Body of pancreas (tissue), 4 donors: ENCODE measurements at regions not wholly inside any gene's neighbourhood (a gene's known extent, or its start where the extent isn't known, plus 50 kb on each side); places are given as distances from the start of the nearest gene placed in this dataset.

Experiments
- ATAC-seq: fragments of 150-250 bp; one replicate; pipeline ENCODE4 v1.9.1; 2016
- DNase-seq, 4 donors: peaks; one replicate each; pipeline ENCODE4 v3.0.0-alpha.2; 2019
- H3K27ac ChIP-seq, 4 donors: fragments of 200-600 bp; sonication (generic); 1 replicate in 3 of 4; 2 replicates in 1 of 4; pipeline versions ENCODE4 v1.5.1 to v1.6.1; 2016 to 2019; ENCODE audit warnings: mild to moderate bottlenecking in 1 of 4, mixed read lengths in 1 of 4, moderate library complexity in 1 of 4
- H3K27me3 ChIP-seq, 2 donors: fragments of 200-600 bp; sonication (generic); one replicate each; pipeline ENCODE4 v1.6.0; 2016; ENCODE audit warnings: mild to moderate bottlenecking in 1 of 2
- H3K36me3 ChIP-seq, 2 donors: fragments of 200-600 bp; sonication (generic); replicated peaks in 1 of 2; 2 replicates each; pipeline ENCODE4 v1.5.1; 2016; ENCODE audit warnings: low read depth in 2 of 2; ENCODE audit not compliant: insufficient read depth in 1 of 2
- H3K4me1 ChIP-seq: fragments of 200-600 bp; sonication (generic); one replicate; pipeline ENCODE4 v1.6.0; 2016
- H3K4me3 ChIP-seq, 2 donors: fragments of 200-600 bp; sonication (generic); 1 replicate in 1 of 2; 2 replicates in 1 of 2; pipeline ENCODE4 v1.5.1; 2016 to 2019
- H3K9me3 ChIP-seq, 3 donors: fragments of 200-600 bp; sonication (generic); 1 replicate in 2 of 3; 2 replicates in 1 of 3; pipeline ENCODE4 v1.5.1; 2016
- POLR2A ChIP-seq, 3 donors: fragments of 450-650 bp; IDR thresholded peaks; one replicate each; pipeline ENCODE4 v1.6.1; 2016; ENCODE audit warnings: antibody characterized with exemption in 3 of 3, mild to moderate bottlenecking in 2 of 3
- WGBS, 2 donors: methylation state at CpG; one replicate each; pipeline ENCODE4 v1.1.5; 2017; 5-methylcytosine and 5-hydroxymethylcytosine counted together
- intact Hi-C: fragments of 100-400 bp; cut with DNase I; formaldehyde crosslinking; loops from one replicate; pipeline ENCODE4 v1.15.1; 2023
- TF ChIP-seq, protein P1 (sequence below), 7 experiments: fragments of 450-650 bp in 4 of 7; fragments of 200-600 bp in 3 of 7; sonication (generic) in 3 of 7; IDR thresholded peaks; one replicate each; pipeline ENCODE4 v1.5.1; 2016 to 2019; ENCODE audit warnings: antibody characterized with exemption in 7 of 7

GRCh38 chr3:159137949-159138348 is 336.1 kb downstream of the MFSD1 start:
- TF ChIP-seq POLR2A (IDR thresholded peaks at IDR 0.05): no peak
- TF ChIP-seq, protein P1, sequence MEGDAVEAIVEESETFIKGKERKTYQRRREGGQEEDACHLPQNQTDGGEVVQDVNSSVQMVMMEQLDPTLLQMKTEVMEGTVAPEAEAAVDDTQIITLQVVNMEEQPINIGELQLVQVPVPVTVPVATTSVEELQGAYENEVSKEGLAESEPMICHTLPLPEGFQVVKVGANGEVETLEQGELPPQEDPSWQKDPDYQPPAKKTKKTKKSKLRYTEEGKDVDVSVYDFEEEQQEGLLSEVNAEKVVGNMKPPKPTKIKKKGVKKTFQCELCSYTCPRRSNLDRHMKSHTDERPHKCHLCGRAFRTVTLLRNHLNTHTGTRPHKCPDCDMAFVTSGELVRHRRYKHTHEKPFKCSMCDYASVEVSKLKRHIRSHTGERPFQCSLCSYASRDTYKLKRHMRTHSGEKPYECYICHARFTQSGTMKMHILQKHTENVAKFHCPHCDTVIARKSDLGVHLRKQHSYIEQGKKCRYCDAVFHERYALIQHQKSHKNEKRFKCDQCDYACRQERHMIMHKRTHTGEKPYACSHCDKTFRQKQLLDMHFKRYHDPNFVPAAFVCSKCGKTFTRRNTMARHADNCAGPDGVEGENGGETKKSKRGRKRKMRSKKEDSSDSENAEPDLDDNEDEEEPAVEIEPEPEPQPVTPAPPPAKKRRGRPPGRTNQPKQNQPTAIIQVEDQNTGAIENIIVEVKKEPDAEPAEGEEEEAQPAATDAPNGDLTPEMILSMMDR (IDR thresholded peaks at IDR 0.05): no peak
- Histone ChIP-seq H3K9me3 (no peaks in the 10 kb centered on the region), H3K36me3 (no peaks in the 10 kb centered on the region), H3K4me1 (no peaks in the 10 kb centered on the region), H3K4me3 (no peak overlapping the region), H3K27me3 (no peaks in the 10 kb centered on the region), H3K27ac (no peak overlapping the region)
- WGBS, 2 donors: 59 to 72% methylated on average over 3 of the region's 3 CpGs
- no peak for ATAC-seq
- no peak for DNase-seq
- intact Hi-C loops: no loop called here

- no peak for DNase-seq
- Histone ChIP-seq H3K27ac (no peak overlapping the region), H3K27me3 (no peaks in the 10 kb centered on the region), H3K36me3 (no peaks in the 10 kb centered on the region), H3K4me1 (no peaks in the 10 kb centered on the region), H3K4me3 (no peak overlapping the region), H3K9me3 (no peaks in the 10 kb centered on the region)
- no peak for ATAC-seq
- WGBS, 2 donors: 73 to 79% methylated on average over 2 of the region's 2 CpGs
- TF ChIP-seq, protein P1 (IDR thresholded peaks at IDR 0.05): no peak
- no peak for TF ChIP-seq POLR2A (IDR thresholded peaks at IDR 0.05)
- intact Hi-C loops: no loop called here
Measured at GRCh38 chr3:159139326-159139725, 337.5 kb downstream of the MFSD1 start.

DNA sequence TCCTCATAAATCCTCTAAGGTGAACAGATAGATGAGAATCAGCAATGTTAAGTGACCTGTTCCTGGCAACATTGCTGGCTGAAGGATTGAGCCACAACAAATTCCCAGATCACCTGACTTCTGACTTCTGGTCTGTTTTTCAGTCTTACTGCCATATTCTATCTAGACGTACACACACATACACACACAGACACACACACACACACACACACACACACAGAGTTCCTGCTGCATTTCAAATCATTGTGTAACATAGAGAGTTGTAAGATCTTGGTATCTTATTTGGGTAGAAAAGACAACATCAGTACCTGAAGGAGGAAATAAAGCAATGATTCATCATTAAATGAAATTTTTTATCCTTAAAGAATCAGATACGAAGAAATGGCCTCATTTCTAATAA is 342.6 kb downstream of the MFSD1 start:
- Histone ChIP-seq H3K4me3 (no peak overlapping the region), H3K27me3 (no peaks in the 10 kb centered on the region), H3K36me3 (no peaks in the 10 kb centered on the region), H3K9me3 (no peaks in the 10 kb centered on the region), H3K27ac (no peak overlapping the region), H3K4me1 (no peaks in the 10 kb centered on the region)
- WGBS, 2 donors: 35 to 58% methylated on average over 2 of the region's 2 CpGs
- intact Hi-C loops: no loop called here
- DNase-seq (no peak), ATAC-seq (no peak)
- no peak for TF ChIP-seq POLR2A (IDR thresholded peaks at IDR 0.05)

GRCh38 chr3:159144891-159145290 is 343.0 kb downstream of the MFSD1 start:
- Histone ChIP-seq H3K36me3 (no peaks in the 10 kb centered on the region), H3K9me3 (no peaks in the 10 kb centered on the region), H3K4me1 (no peaks in the 10 kb centered on the region), H3K27me3 (no peaks in the 10 kb centered on the region), H3K4me3 (no peak overlapping the region), H3K27ac (no peak overlapping the region)
- DNase-seq: no peak
- TF ChIP-seq POLR2A (IDR thresholded peaks at IDR 0.05): no peak
- TF ChIP-seq, protein P1 (IDR thresholded peaks at IDR 0.05): no peak
- intact Hi-C loops: no loop called here
- no peak for ATAC-seq

GRCh38 chr3:159146392-159146791 is 344.5 kb downstream of the MFSD1 start:
- Histone ChIP-seq H3K27ac (no peak overlapping the region), H3K36me3 (no peaks in the 10 kb centered on the region), H3K9me3 (no peaks in the 10 kb centered on the region), H3K4me3 (no peak overlapping the region), H3K27me3 (no peaks in the 10 kb centered on the region), H3K4me1 (no peaks in the 10 kb centered on the region)
- no peak for TF ChIP-seq POLR2A (IDR thresholded peaks at IDR 0.05)
- TF ChIP-seq, protein P1 (IDR thresholded peaks at IDR 0.05): no peak
- intact Hi-C loops: no loop called here
- DNase-seq (no peak), ATAC-seq (no peak)
- WGBS, 2 donors: 60 to 65% methylated on average over 3 of the region's 3 CpGs
